ENCODE measurements at regions not wholly inside any gene's neighbourhood (a gene's known extent, or its start where the extent isn't known, plus 50 kb on each side); places are given as distances from the start of the nearest gene placed in this dataset.
"Not testable (repeated sequence)": the region's sequence is repeated elsewhere in the genome, so short reads cannot be mapped to it uniquely, and the experiment has no call there.

DNA sequence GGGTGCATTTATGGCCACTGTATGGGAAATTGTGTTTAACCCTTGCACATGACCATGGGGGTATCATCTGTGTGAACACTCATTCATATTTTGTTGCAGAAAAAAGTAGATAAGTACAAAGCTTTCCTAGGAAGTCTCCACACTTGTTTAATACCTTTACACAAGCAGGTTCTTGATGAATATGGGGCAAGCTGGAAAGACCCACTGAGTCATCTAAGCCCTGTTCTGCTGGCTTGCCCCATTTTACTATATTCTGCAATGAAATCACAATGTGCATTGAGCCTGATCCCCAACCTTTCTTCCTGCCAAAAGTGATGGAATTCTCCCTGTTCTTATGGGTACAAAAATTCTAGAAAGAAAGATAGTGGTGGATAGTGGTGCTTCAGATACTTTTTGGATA is 99.8 kb downstream of the CCDC71L start:
- no peak for DNase-seq

DNA sequence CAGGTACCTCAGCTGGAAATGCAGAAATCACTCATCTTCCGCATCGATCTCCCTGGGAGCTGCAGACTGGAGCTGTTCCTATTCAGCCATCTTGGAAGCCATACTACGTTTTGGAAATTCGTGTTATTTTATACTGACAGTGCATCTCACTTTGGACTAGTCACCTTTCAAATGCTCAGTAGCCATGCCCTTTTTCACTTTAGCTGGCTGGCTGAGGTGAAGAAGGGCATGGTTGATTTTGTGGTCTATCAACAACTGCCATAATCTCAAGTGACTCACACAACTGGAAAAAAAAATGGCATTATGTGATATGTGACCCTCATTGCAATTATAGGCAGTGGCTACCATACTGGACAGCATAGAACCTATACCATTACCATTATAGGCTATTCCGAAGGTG is 100.5 kb downstream of the CCDC71L start:
- DNase-seq, result no peak

DNA sequence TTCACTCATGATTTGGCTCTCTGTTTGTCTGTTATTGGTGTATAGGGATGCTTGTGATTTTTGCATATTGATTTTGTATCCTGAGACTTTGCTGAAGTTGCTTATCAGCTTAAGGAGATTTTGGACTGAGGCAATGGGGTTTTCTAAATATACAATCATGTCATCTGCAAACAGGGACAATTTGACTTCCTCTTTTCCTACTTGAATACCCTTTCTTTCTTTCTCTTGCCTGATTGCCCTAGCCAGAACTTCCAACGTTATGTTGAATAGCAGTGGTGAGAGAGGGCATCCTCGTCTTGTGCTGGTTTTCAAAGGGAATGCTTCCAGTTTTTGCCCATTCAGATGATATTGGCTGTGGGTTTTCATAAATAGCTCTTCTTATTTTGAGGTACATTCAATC is 104.7 kb downstream of the CCDC71L start:
- not testable (repeated sequence) for DNase-seq

DNA sequence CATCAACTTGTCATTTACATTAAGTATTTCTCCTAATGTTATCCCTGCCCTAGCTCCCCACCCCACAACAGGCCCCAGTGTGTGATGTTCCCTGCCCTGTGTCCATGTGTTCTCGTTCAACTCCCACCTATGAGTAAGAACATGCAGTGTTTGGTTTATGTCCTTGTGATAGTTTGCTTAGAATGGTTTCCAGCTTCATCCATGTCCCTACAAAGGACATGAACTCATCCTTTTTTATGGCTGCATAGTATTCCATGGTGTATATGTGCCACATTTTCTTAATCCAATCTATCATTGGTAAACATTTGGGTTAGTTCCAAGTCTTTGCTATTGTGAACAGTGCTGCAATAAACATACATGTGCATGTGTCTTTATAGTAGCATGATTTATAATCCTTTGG is 106.3 kb downstream of the CCDC71L start:
- DNase-seq, result not testable (repeated sequence)

DNA sequence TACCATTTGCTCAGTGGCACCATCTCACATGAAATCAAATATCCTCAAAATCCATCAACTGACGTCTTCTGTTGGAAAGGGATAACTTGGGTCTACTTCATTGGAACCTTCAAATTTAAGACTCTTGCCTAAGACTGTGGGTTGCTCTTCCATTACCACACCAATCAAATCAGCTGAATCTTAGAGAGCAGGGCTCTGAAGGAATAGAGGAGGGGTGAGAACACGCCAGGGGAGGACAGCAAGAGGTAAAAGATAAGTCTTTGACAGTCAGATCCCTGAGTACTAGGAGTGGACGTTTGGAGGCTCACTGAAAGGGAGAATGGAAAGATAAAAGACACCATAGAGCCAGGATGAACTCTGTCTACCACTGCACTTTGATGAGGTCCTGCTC is 107.5 kb downstream of the CCDC71L start:
- no peak for DNase-seq

DNA sequence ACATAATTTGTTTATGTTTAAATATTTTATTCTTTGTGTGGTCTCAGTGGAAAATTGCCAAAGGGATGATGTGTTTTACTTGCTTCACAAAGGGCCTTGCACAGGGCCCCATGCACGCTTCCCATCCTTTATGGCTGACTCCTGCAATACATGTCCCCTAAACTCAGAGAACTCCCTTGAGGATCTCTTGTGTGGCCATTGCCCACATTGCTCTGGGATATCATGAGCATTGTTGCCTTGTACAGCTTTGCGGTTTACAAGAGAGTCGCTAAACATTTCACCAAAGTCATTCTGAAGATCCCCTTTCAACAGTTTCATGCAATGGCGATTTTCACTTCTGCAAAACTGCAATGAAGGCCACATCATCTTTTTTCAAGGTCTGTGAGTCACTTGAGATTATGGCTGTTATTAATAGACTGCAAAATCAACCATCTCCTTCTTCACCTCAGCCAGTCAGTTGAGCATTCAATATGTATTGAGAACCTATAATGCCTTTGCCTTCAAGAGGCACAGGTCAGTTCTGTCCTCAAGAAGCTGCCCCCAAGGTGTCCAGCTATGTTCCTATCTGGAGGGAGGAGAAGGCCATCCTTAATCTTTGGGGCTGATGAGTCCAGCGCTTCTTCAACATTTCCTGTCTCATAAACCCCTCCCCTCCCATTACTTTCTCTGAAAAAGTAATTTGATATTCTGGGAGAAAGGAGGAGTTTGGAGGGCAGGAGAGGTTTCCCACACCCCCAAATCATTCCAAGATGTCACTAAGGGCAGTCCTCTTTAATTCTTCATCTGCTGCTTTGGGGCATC is 108.1 kb downstream of the CCDC71L start:
- DNase-seq, result peak; percentile 4 to 11

DNA sequence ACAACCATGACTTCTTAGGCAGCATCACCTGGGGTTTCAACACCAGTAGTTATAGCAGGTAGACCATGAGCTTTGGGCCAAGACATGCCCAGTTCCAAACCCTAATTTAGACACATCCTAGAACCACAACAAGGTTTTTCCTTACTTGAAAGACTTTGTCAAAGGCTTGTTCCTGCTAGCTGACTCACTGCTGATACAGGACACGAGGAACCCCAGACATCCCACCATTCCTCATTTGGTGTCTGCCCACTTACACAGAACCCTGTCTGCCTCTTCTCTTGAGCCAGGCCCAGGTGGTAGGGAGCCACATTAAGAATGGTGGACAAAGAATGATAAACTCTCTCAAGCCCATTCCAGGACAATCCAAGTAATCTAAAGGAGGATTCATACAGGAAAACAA is 109.0 kb downstream of the CCDC71L start:
- no peak for DNase-seq

DNA sequence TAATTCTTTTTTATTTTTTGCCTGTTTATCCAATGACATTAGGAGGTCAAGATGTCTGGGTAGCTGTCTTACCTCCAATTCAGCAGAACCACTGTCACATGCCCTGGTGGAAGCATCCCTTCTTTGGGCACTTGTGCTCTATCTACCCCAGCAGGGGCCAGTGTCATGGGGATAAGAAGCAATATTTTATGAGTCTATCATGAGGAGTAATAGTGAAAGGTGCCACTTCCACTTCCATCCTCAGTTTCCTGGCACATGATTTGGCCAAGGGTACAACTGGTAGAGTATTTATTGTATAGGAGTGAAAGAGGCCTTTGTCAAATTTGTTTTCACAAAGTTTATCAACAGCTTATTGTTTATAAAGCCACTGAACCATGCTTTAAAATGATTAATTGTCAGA is 112.5 kb downstream of the CCDC71L start:
- DNase-seq, result no peak

DNA sequence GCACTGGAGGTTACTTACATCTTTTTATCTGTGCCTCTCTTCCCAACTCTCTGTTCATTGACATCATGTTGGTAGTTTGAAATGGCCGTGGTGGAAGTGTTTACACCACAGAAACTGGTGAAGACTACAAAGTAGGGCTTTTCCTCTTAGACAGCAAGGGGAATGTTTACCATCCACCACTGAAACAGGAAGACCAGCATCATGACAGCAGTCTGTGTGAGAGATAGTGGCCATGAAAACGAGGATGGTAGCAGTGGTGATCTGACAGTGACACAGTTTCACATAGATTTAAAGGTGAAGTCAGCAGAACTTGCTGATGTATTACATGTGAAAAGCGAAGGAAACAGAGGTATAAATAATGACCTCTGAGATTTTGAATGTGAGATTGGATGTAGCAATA is 115.7 kb downstream of the CCDC71L start:
- no peak for DNase-seq

DNA sequence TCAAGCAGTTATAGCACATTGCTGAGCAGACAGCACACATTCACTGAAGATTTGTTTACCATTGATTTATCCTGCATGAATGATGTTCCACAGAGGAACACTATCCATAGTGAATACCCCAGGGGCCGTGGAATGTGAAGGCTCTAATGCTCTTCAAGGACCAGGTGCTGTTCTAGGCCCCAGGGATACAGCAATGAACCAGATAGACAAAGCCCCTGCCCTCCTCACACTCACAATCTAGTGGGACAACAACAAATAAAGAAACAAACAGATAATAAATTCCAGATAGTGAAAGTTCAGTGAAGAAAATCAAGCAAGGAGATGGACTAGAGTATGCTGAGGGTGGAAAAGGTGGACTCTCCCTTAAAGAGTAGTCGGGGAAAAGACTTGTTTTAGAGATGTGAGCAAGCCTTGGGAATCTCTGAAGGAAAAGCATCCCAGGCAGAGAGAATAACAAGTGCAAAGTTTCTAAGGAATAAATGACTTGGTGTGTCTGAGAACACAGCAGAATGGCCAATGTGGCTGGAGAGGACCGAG is 117.7 kb downstream of the CCDC71L start:
- DNase-seq, result no peak

DNA sequence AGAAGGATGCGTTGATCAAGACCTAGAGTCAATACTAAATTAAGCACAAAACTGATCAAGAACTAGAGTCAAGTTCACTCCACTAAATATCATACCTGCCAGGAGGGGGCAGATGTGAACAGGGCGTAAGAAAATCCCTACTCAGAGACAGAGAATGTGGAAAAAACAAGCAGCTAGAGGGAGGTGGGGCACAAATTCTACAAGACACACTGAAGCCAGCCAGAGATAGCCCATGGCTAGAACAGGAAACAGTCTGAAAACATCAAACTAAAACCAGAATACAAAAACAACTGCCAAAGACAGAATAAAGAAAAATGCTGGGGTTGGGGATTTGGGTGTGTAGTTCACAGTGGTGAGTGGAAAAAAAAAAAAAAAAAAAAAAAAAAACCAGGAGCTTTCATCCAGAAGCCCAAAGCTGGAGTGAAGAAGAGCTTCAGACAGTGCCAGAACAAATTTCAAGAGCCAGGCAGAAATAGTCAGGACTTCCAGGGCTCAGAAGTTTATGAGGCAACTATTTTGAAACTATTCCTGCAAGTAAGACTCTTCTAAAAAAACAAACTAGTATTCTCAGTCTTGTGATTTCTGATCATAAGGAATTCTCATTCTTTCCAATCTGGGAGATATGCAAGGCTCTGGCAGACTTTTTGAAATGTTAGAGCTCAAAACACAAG is 118.3 kb downstream of the CCDC71L start:
- peak; percentile 74 to 82 for DNase-seq

DNA sequence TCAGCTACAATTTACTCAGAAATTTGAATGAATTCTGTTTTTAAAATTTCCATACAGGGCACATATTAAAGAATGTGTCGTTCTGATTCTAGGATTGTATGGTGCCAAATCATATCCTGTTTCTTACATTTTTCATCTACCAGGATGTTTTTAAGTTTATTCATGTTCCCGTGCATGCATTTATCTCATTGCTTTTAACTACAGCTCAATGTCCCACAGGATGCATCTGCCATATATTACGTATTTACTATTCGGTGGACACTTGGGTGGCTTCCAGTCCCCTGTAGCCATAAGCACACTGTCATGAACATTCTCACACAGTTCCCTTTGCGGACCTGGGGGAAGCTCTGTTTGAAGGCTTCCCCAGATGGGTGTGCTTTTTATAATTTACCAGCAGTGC is 122.3 kb downstream of the CCDC71L start:
- no peak for DNase-seq

DNA sequence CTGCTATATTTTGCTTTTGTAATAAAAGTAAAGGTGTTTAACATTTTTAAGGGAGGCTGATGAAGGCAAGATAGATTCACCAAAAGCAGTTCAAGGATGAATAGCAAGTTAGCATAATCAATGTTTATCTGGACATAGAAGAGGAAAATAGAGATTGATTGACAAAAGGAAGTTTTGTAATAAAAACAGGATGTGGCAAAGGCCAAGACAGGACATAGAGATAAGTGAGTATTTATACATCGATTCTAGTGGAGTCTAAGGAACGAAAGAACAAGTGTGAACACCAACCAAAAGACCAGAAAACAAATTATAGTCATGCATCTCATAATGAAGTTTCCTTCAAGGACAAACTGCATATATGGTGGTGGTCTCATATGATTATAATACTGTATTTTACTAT is 123.8 kb downstream of the CCDC71L start:
- no peak for DNase-seq

DNA sequence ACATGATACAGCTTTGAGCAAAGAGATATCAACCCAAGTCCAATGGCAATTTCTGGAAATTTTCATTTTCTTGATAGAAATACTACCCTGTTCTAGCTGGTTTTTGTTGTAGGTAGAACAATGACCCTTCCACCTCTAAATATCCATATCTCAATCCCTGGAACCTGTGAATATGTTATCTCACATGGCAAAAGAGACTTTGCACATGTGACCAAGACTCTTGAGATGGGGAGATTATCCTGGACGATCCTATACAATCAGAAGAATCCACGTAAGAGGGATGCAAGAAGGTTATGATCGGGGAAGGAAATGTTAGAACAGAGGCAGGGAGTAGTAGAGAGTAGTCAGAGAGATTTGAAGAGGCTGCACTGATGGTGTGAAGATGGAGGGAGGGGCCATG is 124.9 kb downstream of the CCDC71L start:
- no peak for DNase-seq

DNA sequence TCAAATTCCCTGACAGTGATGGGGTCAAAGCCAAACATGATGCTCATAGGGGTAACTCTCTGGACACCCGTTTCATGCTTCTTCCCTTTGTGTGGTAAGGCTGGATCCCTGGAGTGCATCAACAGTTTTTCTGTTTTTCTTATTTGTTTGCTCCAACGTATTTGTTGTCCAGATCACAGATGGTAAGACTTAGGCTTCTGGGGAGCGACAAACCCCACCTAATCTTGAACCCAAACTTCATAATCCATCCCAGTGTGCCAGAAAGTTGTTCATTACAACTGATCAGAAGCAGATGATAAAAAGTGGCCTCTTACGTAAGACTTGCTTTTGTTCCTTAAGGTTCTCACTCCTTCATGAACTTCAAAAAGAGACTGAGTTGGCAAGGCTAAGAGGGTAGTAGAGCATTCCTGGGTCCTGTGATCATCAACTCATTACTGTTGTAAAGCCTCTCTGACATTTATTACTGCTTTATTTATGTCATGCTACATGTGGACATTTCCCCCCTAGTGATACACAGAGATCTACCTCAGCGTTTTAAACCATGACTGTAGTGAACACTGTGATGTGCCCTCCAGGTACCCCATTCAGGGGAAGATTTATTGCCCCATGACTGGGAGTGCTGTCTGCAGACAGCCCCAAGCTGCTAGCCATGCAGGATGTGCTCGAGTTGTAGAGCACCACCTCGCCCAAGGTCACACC is 125.6 kb downstream of the CCDC71L start:
- no peak for DNase-seq

DNA sequence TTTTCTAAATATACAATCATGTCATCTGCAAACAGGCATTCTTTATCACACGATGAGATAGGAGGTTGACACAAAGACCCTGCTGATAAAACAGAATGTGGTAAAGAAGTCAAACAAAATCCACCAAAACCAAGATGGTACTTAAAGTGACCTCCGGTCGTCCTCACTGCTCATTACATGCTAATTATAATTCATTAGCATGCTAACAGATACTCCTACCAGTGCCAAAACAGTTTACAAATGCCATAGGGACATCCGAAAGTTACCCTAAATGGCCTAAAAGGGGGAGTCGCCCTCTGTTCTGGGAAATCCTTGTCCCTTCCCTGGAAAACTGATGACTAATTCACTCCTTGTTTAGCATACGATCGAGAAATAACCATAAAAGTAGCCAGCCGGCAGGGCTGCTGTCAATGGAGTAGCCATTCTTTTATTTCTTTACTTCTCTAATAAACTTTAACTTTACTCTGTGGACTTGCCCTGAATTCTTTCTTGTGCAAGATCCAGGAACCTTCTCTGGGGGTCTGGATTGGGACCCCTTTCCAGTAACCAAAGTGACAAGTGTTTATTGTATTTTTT is 126.6 kb downstream of the CCDC71L start:
- DNase-seq, result no peak

DNA sequence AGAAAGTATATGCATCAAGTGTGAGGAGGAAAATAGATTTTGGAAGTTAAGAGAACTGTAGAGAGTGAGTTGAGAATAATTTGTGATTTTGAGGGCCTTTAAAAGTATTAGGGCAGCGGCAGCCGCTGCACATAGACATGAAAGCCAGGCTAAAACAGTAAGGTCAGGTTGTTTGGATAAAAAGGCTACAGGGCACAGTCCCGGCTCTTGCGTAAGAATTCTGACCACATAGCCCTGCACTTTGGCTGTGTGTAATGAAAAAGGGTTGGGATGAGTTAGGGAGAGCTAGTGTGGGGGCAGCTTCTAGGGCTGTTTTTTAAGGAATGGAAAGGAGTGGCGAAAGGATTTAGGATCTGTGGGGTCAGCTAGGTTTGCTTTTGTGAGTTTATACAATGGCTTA is 130.8 kb downstream of the CCDC71L start:
- not testable (repeated sequence) for DNase-seq

DNA sequence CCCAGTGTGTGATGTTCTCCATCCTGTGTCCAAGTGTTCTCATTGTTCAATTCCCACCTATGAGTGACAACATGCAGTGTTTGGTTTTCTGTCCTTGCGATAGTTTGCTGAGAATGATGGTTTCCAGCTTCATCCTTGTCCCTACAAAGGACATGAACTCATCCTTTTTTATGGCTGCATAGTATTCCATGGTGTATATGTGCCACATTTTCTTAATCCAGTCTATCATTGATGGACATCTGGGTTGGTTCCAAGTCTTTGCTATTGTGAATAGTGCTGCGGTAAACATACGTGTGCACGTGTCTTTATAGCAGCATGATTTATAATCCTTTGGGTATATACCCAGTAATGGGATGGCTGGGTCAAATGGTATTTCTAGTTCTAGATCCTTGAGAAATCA is 134.3 kb downstream of the CCDC71L start:
- DNase-seq, result not testable (repeated sequence)

DNA sequence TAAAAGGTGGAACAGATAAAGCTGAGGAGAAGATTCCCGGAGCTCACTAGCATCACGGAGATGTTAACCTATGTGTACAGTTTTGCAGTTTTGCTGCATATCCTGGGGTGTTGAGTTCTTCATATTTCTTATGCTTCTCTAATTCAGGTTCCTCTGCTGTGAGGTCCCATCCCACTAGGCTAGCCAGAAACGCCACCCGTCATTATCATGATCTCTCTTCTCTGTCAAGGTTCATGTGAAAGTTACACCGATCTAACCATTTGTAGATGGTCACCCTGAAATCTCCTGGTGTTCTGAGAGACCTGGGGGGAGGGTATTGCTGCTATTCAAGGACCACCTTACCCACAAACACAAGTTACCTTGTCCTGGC is 136.3 kb downstream of the CCDC71L start:
- DNase-seq, result no peak

DNA sequence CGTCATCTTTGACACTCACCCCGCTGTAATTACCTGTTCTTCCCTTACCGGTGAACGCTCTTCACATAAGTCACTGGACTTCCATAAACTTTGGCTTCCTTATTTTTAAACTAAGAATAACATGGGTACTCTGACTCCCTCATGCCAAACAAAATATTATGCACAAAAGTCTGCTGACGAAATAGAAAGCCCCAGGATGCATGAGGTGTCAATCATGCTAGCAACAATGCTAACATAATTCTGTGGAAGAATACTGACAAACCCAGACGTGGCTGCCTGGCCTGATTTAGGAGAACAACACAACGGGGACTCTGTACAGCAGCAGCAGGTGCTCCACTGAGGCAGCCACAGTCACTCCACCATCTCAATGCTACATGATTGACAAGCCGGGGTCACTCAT is 137.5 kb downstream of the CCDC71L start:
- no peak for DNase-seq

DNA sequence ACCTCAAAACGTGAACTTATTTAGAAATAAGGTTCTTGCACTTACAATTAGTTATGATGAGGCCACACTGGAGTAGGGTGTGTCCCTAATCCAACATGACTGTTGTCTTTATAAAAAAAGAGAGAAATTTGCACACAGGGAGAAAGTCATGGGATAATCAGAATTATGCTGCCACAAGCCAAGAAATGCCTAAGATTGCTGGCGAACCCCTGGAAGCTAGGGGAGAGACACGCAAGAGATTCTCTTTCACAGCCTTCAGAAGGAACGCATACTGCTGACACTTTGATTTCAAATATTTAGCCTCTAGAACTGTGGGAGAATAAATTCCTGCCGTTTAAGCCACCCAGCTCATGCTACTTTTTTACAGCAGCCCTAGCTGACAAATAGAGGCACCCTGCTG is 138.3 kb downstream of the CCDC71L start:
- no peak for DNase-seq

DNA sequence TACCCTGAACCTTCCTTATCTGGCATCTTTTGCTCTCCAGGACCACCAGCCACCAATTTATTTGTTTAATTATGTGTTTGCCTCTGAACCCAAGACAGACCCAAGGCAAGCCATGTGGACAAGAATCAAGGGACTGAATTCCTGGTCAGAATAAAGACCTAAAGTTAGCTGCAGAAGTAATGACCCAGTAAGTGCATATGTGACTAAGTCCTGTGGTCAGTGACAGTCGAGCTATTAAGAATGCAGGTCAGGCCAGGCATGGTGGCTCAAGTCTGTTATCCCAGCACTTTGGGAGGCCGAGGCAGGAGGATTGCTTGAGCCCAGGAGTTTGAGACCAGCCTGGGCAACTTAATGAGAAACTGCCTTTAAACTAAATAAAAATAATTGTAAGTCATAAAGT is 139.4 kb downstream of the CCDC71L start:
- DNase-seq, result no peak

DNA sequence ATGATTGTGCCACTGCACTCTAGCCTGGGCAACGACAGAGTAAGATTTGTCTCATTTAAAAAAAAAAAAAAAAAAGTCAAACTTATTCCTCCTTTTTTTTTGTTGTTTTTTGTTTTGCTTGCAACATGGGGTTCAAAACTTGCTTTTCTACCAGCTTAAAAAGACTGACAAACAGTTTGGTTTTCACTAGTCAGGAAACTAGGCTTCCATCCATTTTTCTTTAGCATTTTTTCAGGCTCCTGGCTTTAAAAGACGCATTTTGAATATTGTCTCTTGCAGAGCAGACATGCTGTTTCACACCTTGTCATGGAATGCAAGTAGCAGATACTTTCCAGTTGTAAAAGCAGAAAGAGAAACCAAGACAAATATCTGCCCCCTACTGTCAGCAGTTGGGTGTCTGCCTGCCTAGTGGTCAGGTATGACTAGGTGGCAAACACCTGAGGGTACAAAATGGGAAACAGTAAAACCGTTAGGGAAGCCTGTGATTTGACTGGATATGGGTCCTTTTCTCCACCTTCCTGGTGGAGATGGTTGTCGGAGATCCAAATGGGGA is 139.9 kb downstream of the CCDC71L start:
- no peak for DNase-seq

All from Kasumi-1 (cell line).